ENCODE measurements at regions not wholly inside any gene's neighbourhood (a gene's known extent, or its start where the extent isn't known, plus 50 kb on each side); places are given as distances from the start of the nearest gene placed in this dataset.

- no peak for DNase-seq
These were observed 1173.8 kb downstream of the NLGN4X start for GRCh38 chrX:5054852-5055251.

DNA sequence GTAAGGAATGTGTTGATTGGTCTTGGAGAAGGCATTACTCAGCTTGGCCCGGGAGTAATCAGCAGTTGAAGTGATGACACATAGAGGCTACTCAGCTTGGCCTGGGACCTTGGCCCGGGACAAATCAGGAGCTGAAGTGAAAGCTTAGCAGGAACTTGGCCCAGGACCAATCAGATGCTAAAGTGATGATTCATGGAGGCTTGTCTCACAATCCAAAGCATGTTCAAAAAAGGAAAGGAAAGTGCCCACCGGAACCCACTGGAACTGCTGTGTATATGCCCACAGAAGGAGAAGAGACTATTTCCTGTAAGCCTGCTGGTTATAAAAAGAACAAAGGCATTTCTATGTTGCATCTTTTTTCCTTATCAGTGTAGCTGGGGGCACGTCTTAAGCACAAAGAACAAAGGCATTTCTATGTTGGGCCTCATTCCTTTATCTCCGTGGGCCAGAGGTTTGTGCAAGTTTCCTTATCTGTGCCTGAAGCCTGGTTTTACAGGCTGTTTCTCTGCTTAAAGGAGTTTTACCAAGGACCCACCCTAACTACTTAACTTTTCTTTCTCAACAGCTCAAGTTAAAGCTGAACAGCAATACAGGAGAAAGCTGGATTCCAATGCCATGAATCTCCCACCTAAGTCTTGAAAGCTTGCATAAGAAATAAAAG, 1176.7 kb downstream of the NLGN4X start:
- no peak for DNase-seq

DNA sequence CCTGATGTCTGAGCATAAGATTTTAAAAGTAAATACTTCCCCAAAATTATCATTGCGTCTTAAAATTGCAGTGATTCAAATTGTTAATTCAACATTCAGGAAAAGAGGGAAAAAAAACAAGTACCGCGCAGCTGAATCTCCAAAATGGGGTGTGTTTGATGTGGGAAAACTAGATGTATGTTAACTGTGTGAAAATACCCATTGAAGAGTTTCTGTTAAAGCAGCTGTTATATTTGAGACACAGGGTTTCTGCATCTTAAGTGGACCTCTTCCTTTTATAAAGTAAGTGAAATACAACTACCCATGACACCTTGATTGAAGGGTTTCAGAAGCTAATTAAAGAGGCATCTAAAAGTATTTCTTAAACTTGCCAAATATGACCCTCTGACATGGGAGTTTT, 1186.1 kb downstream of the NLGN4X start:
- DNase-seq, result no peak

- no peak for DNase-seq
These were observed 1196.9 kb downstream of the NLGN4X start for GRCh38 chrX:5031792-5032191.

- no peak for DNase-seq
These were observed 1213.2 kb downstream of the NLGN4X start for GRCh38 chrX:5015451-5015850.

DNA sequence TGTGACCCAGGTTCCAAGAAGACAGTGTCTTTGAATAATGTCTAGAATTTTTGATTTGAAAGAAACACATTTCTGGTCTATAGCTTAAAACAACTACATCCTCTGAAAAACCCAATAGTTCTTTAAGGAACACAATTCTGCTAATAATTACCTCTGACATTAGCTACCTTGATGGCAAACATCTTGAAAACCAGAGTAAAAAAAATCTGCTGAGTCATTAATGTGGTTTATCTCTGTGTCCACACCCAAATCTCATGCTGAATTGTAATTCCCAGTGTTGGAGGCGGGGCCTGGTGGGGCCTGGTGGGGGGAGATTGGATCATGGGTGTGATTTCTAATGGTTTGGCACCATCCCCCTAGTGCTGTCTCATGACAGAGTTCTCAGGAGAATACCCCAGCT, 1233.8 kb downstream of the NLGN4X start:
- no peak for DNase-seq

GRCh38 chrX:4978613-4979012, 1250.1 kb downstream of the NLGN4X start:
- no peak for DNase-seq

GRCh38 chrX:4971646-4972045, 1257.0 kb downstream of the NLGN4X start:
- DNase-seq, result no peak

GRCh38 chrX:4964112-4964511, 1250.7 kb upstream of the PRKX start:
- DNase-seq, result no peak

GRCh38 chrX:4963432-4963831, 1250.0 kb upstream of the PRKX start:
- DNase-seq, result no peak

DNA sequence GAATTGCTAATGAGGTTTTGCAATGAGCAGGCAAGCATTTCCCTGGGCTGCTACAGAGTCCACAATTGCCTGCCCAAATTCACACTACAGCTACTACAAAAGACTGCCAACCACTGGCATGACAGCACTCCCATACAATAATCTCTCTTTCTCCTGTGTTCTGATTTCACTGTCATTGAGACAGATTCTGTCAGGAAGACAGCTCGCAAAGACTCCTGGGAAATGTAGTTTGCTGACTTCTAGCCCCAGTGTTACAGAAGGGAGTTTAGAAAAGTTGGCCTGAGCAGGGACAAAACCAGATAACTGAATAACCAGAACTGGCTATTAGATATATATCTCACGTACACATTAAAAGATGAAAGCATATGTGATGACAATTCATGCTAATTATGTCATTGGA, 1231.3 kb upstream of the PRKX start:
- no peak for DNase-seq

DNA sequence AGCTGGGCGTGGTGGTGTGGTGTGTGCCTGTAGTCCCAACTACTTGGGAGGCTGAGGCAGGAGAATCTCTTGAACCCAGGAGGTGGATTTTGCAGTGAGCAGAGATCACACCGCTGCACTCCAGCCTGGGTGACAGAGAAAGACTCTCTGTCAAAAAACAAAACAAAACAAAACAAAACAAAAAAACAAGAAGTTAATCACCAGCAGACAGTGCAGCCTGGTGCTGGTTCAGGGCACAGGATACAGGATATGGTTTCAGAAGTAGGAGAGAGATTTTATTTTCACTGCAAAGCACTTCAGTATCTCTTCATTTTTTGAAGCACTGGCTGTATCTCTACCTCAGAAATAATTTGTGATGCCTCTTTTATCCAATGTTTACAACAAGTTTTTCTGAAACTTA, 1222.9 kb upstream of the PRKX start:
- no peak for DNase-seq

DNA sequence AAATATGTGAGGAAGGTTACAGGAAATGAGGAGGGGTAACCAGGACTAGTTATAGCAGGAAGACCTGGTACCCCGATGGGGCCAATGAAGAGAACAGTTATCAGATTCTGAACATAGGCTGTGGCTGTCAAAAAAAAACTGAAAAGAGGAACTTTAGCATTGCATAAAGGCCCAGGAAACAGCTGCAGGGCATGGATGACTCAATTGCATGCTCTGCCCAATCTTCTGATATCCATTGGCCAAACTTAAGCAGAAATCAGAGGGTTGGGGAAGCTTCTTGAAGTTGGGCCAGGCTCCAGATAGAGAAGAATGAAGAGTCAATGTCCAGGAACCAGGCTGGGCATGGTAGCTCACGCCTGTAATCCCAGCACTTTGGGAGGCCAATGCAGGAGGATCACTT, 1222.4 kb upstream of the PRKX start:
- DNase-seq, result no peak

DNA sequence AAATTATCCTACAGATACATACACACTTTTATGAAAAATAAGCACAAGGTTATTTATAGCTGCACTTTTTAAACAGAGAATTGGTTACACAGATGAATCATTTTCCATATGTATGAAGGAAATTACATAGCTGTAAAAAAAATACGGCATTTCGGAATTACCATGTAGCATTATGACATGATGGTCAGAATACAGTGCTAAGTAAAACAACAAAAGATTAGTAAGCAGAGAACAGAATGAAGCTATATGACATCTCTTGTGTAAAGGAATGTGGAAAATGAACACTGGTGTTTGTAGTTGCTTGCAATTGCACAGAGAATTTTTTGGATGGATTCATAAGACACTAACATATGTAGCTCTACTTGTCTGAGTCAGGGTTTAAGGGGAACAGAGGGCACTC, 1222.0 kb upstream of the PRKX start:
- DNase-seq, result no peak

DNA sequence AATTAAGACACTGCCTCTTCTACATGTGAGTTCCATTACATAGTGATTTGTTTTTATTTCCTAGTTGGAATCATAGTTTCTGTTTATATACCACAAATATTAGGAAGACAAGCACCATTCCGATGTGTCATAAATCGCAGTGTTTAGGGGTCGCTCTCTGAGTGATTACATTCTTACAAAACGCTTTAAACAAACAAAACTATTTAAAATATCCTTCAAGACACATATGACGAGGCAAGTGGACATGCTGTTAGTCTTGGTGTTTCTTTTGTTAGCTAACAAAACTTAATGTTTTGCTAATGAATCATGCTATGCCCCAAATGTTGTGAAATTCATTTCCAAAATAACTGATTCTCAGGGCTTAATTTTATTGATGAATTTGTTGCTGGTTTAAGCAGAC, 1219.3 kb upstream of the PRKX start:
- no peak for DNase-seq

DNA sequence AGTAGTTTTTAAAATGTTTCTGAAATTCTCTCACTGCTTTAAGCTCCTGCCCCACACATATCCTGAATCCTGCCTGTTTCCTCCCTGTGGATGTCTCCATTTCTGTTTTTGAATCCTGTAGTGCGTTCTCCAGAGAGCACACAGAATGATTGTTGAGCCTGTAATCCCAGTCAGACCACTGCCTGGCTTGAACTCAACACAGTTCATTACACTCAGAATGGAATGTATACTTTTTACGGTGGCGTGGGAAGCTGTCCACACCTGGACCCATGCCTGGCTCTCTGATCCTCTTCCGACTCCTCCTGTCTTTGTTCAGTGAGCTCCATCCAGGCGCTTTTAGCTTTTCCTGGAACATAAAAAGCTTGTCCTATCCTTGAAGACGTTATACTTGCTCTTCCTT, 1217.0 kb upstream of the PRKX start:
- DNase-seq, result no peak

DNA sequence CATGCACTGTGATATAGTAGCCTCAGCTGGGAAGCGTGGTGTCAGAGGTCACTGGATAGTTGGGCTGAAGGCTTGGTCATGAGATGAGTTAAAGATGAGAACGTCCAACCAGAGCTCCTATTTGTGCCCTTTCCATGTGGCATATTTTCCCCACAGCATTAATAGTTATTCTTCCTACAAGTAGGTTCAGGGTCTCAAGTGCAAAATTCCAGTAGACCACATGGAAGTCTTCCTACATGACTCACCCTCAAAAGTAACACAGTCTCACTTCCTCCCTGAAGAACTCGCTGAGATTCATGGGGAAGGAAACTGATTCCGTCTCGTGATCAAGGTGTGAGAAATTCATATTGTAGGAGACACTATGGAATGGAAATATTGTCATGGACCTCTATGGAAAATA, 1212.5 kb upstream of the PRKX start:
- DNase-seq, result no peak

DNA sequence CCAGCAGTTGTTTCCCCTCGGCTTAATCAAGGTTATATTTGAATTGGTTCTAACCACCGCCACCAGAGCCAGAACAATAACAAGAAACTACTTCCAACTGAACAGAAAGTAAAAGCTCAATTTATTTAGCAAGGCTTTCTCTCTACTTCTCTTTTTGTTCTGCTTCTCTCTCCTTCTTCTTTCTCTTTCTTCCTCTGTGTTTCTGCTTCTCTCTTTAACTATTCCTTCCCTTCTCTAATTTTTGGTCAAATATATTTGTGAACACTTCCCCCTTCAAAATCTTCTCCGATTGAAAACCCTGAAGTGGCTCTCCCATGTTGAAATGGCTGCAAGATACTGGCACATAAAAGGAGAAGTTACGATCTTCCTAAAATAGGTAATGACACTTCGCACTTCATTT, 1195.9 kb upstream of the PRKX start:
- no peak for DNase-seq

DNA sequence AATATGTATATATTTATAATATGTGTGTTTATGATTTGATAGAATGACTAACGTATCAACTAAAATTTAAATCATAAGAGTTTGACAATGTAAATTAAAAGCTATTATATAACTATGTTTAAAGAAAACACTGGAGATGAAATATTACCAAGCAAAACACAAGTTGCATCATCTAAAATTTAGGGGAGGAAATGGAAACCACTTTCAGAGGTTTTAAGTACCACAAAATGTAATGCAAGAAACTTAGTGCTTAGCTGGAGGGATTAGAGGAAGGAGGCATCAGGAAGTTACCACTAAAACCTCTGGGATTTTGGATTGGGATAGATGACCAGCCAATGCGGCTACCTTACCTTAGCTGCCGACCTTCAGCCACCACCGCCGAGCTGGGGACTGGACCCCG, 1192.1 kb upstream of the PRKX start:
- DNase-seq, result no peak

GRCh38 chrX:4881277-4881676, 1167.8 kb upstream of the PRKX start:
- DNase-seq, result no peak

DNA sequence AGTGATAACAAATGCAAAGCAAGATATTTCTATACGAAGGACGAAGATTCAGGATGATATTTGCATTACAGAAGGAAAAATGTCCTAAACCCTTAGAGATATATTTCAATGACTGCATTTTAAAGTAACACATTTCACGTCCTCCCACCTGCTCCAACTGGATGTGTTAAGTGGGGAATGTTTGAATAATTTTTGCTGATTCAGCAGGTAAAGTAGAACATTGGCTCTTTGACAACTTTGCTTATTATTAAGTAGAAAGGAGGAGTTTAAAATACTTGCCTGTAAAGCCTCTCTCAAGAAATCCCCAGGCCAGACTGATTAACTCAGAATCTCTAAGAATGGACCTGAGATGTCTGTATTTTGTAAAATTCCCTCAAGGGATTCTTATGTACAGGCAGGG, 1165.2 kb upstream of the PRKX start:
- no peak for DNase-seq

GRCh38 chrX:4876268-4876667, 1162.8 kb upstream of the PRKX start:
- no peak for DNase-seq

GRCh38 chrX:4851534-4851933, 1138.1 kb upstream of the PRKX start:
- no peak for DNase-seq

GRCh38 chrX:4850312-4850711, 1136.9 kb upstream of the PRKX start:
- no peak for DNase-seq

GRCh38 chrX:4844376-4844775, 1130.9 kb upstream of the PRKX start:
- no peak for DNase-seq

- no peak for DNase-seq
These were observed 1127.8 kb upstream of the PRKX start for GRCh38 chrX:4841216-4841745.
